ENCODE measurements at regions not wholly inside any gene's neighbourhood (a gene's known extent, or its start where the extent isn't known, plus 50 kb on each side); places are given as distances from the start of the nearest gene placed in this dataset.

GRCh38 chr7:38052786-38053185 lies 125.3 kb upstream of the STARD3NL start:
- TF ChIP-seq CTCF (IDR thresholded peaks at IDR 0.05): no peak
- TF ChIP-seq POLR2A (IDR thresholded peaks at IDR 0.05): no peak

Measured in Peyer's patch (tissue), 4 donors.